Left ventricle myocardium superior (tissue), 1 donor: ENCODE measurements at regions not wholly inside any gene's neighbourhood (a gene's known extent, or its start where the extent isn't known, plus 50 kb on each side); places are given as distances from the start of the nearest gene placed in this dataset.
"Not testable (repeated sequence)": the region's sequence is repeated elsewhere in the genome, so short reads cannot be mapped to it uniquely, and the experiment has no call there.

Experiments used
- ATAC-seq: fragments of 200-7000 bp; cut with Tn5 transposase; one replicate; pipeline ENCODE4 v1.9.1; 2020; ENCODE audit warnings: mild to moderate bottlenecking, moderate library complexity
- DNase-seq: peaks from one replicate; pipeline ENCODE4 v3.0.0-alpha.2; 2020
- intact Hi-C: fragments of 100-400 bp; cut with micrococcal nuclease; formaldehyde crosslinking; loops from one replicate; pipeline ENCODE4 v1.11.0; 2022
- donor health status: DM: no; HTN: yes; CAD: no; lungs with severe emphysema.

DNA sequence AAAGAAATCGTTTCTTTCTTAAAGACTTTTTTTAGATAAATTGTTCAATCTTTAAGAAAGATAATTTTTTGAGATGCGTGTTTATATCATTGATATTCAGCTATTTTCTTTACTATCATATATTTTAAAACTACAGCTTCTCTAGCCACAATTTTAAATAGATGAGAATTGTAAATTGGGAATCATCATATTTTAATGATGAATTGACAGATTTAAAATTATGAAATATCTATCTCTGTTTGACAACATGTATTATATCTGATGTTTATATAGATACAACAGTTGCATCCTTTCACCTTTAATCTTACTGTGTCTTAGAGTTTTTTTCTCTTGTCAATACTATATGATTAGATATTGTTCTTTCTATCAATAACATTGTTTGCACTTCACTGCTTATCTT, 762.3 kb upstream of the GJE1 start:
- ATAC-seq (no peak), DNase-seq (no peak)
- intact Hi-C loops: no loop called here

DNA sequence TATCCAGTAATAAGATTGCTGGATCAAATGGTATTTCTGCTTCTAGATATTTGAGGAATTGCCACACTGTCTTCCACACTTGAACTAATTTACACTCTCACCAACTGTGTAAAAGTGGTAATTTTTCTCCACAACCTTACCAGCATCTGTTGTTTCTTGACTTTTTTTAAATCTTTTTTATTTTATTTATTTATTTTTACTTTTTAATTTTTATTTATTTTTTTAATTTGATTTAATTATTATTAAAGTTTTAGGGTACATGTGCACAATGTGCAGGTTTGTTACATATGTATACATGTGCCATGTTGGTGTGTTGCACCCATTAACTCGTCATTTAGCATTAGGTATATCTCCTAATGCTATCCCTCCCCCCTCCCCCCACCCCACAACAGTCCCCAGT, 765.9 kb upstream of the GJE1 start:
- DNase-seq, intact Hi-C loops, ATAC-seq: not testable (repeated sequence)

DNA sequence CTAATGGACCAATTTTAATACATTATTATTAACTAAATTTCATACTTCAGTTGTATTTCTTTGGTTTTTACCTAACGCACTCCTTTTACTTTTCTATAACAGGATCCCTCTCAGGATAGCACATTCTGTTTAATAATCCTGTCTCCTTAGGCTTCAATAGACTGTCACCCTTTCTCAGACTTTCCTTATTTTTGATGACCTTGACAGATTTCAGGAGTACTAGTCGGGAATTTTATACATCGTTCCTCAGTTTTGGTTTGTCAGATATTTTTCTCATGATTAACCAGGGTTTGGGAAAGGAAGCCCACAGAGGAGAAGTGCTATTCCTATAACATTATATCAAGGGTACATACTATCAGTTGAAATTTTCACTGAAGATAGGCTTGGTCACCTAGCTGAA, 768.0 kb upstream of the GJE1 start:
- no peak for DNase-seq
- intact Hi-C loops: no loop called here
- no peak for ATAC-seq

DNA sequence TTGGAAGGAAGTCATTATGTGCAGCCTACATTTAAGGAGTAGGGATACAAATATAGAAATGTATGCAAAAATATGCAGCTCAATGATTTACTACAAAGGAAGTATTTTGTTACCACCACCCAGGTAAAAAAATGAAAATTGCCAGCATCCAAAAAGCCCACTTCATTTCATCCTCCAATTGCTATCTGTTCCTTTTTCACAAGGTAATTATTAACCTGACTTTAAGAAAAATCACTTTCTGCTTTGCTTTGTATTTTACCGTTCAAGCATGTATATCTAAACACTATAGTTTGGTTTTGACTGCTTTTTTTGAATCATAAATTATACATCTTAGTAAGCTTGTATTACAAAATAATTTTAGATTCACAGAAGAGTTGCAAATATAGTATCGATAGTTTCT, 768.5 kb upstream of the GJE1 start:
- intact Hi-C loops: no loop called here
- ATAC-seq (no peak), DNase-seq (no peak)

- no peak for ATAC-seq
- DNase-seq: no peak
- intact Hi-C loops: no loop called here
These were observed 771.2 kb upstream of the GJE1 start for GRCh38 chr6:141361559-141361958.

- intact Hi-C loops: no loop called here
- ATAC-seq (peak; percentile 96), DNase-seq (no peak)
These were observed 772.8 kb upstream of the GJE1 start for GRCh38 chr6:141359953-141360352.

DNA sequence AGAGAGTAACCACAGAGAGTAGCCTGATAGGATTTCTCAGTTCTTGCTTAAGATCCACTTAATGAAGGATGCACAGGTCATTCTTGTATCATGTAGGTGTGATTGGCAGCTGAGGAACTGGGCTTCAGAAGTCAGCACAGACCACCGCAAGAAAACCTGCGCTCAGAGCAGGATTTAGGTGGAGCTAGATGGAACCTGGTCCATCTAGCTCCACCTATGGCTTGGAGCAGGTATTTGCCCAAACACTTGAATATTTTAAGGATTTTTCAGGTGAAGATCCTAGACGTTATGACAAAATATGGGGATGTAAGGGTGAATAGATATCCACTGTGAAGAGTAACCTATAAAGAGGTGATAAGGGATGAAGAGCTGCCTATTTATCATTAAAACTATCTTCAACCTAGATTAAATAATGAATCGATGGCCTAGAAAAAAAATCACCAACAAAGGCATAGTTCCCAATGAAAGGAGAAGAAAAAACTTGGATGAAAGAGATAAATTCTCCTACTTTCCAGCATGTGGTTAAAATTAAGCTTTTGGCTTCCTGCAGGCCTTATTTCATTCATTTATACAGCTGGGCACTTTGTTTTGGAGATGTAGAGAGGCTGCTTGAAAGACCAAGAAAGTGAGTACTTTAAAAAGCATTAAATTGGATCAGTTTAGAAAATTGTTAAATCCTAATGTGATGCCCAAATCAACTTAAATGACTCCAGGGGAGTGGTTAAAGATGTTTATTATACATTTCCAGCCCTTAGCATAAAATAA, 778.4 kb upstream of the GJE1 start:
- DNase-seq: no peak
- ATAC-seq: no peak
- intact Hi-C loops: no loop called here

GRCh38 chr6:141351721-141352120, 781.0 kb upstream of the GJE1 start:
- DNase-seq: no peak
- ATAC-seq: no peak
- intact Hi-C loops: no loop called here

DNA sequence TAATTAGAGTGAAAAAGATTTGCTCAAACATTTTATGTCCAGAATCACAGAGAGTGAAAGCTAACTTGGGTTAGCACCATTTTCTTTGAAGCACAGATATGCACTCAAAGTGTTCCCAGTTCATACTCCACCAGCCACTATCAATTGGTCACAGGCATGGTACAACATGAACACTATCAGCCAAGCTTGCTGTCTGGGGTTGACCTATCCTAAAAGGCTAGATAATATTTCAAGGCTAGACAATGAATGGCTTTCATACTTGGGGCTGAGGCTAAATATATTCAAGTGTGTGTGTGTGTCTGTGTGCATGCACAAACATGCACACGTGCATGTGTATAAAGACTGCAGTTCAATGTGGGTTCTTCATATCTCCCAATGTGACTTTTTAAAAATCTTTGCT, 783.0 kb upstream of the GJE1 start:
- intact Hi-C loops: no loop called here
- no peak for DNase-seq
- ATAC-seq: peak; percentile 32

DNA sequence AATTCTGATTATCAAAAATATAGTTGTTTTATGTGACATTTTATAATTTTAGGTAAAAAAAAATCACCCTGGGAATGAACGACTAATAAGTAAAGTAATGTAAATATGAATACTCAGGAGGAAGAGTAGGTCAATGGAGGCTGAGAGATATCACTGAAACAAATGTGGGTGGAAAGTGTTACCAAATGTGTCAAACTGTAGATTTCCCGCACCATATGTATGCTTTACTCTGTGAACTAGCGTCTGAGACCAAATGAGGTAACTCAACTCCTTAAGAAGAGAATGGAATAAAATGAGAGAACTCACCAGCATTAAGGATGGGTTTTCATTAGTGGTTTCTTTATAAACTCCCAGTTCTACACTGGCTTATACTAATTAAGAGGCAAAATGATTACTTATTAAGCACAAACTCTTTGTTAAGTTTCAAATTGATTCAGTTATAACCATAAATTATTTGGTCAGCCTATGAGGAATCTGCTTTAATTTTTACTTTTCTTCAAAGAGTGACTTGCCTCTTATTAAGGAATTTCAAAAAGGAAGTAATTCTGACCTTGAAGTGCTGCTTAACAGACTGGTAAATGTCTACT, 784.7 kb upstream of the GJE1 start:
- ATAC-seq: no peak
- intact Hi-C loops: no loop called here
- DNase-seq: no peak

DNA sequence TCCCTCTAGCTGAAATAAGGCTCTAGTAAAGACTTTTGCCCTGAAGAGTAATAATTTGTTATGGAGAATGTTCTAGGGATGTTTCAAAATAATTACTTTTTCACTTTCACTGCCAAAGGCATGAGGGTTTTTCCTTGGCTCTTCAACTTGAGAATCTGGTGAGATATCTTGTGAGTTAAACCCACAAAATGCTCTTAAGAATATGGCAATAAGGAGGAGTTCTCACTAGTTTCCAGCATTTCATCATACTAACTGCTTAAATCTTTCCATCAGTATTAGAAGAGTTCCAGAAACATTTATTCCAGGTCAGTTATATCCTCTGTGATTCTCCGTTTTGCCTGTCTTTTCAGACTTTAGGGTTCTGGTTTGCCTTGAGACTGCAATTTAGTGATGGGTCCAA, 785.6 kb upstream of the GJE1 start:
- intact Hi-C loops: no loop called here
- ATAC-seq (no peak), DNase-seq (no peak)

- intact Hi-C loops: no loop called here
- no peak for ATAC-seq
- no peak for DNase-seq
These were observed 786.2 kb upstream of the GJE1 start for GRCh38 chr6:141346535-141346934.

- ATAC-seq (no peak), DNase-seq (no peak)
- intact Hi-C loops: no loop called here
These were observed 795.5 kb upstream of the GJE1 start for GRCh38 chr6:141337191-141337590.

GRCh38 chr6:141335477-141336273, 797.0 kb upstream of the GJE1 start:
- intact Hi-C loops: no loop called here
- DNase-seq (no peak), ATAC-seq (no peak)

GRCh38 chr6:141326925-141327324, 805.8 kb upstream of the GJE1 start:
- intact Hi-C loops: no loop called here
- no peak for DNase-seq
- ATAC-seq: no peak

- DNase-seq: no peak
- peak; percentile 52 for ATAC-seq
- intact Hi-C loops: no loop called here
These were observed 806.3 kb upstream of the GJE1 start for GRCh38 chr6:141326426-141326825.

- intact Hi-C loops: no loop called here
- ATAC-seq (peak; percentile 49), DNase-seq (no peak)
These were observed 811.0 kb upstream of the GJE1 start for GRCh38 chr6:141321493-141322347.

DNA sequence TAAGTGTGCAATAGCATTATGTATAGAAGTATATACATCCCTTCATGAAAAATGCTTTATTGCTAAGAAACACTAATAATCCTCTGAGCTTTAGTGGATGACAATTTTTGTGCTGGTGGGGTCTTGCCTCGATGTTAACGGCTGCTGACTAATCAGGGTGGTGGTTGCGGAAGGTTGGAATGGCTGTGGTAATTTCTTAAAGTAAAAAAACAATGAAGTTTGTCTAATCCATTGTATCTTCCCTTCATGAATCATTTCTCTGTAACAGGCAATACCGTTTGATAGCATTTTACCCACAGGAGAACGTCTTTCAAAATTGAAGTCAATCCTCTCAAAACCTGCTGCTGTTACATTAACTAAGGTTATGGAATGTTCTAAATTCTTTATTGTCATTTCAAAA, 816.5 kb upstream of the GJE1 start:
- ATAC-seq (no peak), DNase-seq (no peak)
- intact Hi-C loops: no loop called here

DNA sequence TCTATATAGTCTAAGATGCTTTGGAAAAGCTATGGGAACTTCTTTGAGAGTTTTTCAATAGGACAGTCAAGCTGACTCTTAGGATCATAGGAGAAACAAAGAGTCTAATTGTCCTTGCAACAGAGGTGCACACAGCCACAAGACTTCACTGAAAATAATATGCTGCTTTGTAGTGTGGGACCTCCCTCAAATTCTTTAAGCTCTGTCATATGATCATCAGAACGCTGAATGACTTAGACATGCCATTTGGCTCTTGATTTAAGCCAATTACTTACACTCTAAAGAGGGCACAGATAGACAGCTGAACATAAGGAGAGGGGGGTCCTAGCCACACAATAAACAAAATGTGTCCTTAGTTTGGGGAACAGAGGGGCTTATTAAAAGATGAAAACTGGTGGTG, 818.7 kb upstream of the GJE1 start:
- peak; percentile 27 for ATAC-seq
- no peak for DNase-seq
- intact Hi-C loops: no loop called here

DNA sequence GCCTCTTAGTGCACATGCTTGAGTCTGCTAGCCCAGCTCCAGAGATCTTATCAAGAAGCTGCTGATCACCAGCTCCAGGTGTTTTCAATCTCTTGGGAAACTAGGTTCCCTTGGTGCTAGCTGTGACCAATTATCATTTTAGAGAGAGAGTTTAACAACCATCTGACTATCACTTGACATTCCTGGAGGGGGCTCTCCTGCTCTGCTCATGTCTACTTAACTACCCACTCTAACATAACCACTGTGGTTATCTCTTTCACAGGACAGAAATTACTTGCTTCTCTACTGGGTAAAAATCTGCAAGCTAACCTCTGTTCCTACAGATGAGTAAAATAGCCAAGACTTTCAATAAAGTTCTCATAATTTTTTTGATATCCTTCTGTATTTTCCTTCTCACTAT, 823.4 kb upstream of the GJE1 start:
- DNase-seq (no peak), ATAC-seq (peak; percentile 37)
- intact Hi-C loops: no loop called here
